Neural progenitor cell (in vitro differentiated cells): ENCODE measurements at regions not wholly inside any gene's neighbourhood (a gene's known extent, or its start where the extent isn't known, plus 50 kb on each side); places are given as distances from the start of the nearest gene placed in this dataset.

Experiments used
- CTCF ChIP-seq: fragments of 200-600 bp; sonication (generic); IDR thresholded peaks from 2 replicates; pipeline ENCODE4 v1.5.1; 2017; ENCODE audit warnings: antibody characterized with exemption, mild to moderate bottlenecking
- EZH2 ChIP-seq: fragments of 200-600 bp; sonication (generic); IDR thresholded peaks from 2 replicates; pipeline ENCODE4 v1.6.1; 2017; ENCODE audit warnings: antibody characterized with exemption, mild to moderate bottlenecking, moderate library complexity

- TF ChIP-seq CTCF (no peak), EZH2 (no peak)
Observed at GRCh38 chr4:188949596-188949995, 810.4 kb downstream of the TRIML1 start.
